ENCODE measurements at regions not wholly inside any gene's neighbourhood (a gene's known extent, or its start where the extent isn't known, plus 50 kb on each side); places are given as distances from the start of the nearest gene placed in this dataset.
"Not testable (repeated sequence)": the region's sequence is repeated elsewhere in the genome, so short reads cannot be mapped to it uniquely, and the experiment has no call there.

DNA sequence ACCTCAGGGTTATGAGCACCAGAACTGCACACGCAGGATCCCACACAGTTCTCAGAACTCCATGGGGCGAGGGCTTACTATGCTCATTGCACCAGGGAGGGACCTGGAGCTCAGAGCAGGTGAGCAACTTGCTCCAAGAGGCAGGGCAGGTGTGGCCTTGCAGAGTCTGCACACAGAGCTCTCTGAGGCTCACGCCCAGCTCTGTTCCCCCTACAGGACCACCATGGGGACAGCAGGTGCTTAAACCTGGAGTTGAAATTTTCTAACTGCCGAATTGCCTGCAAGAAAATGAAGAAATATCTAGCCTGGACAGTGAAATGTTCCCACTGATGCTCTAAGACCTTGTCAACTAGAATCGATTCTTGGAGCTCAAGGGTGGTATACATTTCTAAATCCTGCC, 49.9 kb upstream of the MSMB start:
- DNase-seq, result not testable (repeated sequence)

- DNase-seq, result no peak
Observed at GRCh38 chr10:46096446-46096845, 50.4 kb upstream of the MSMB start.

- DNase-seq, result no peak
Observed at GRCh38 chr10:46096909-46097575, 51.0 kb upstream of the MSMB start.

GRCh38 chr10:46097576-46098317, 51.7 kb upstream of the MSMB start:
- DNase-seq, result no peak

DNA sequence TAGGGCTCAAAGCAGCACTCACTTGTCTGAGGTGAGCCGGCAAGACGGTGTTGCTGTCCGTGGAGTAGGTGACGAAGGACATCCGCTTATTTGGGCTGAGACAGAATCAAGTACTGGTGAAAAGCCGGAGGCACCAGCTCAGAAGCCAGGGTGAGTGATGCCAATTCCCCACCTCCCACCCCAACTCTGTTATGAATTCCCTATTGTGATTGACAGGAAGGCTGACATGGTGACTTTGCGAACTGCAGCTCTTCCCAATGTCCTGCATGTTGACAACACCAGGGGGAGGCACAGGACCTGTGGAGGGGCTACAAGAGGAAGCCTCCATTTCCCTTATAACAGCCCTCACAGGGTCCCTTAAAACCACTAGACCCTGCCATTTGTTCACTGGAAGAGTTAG, 52.3 kb upstream of the MSMB start:
- no peak for DNase-seq

DNA sequence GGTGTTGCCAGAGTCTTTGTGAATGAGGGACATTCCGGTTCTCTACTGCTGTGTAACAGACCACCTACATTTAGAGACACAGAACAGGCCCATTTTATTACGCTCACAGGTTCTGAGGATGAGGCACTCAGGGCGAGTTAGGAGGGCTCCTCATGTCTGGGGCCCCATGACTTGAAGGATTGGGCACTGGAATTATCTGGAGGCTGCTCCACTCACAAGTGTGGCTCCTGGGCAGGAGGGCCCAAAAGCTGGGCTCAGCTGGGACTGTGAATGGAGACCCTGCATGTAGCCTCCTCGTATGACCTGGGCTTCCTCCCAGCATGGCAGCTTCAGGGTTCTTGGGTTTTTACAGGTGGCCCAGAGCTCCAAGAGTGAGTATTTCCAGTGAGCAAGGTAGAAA, 52.9 kb upstream of the MSMB start:
- not testable (repeated sequence) for DNase-seq

- DNase-seq, result no peak
Observed at GRCh38 chr10:46104071-46104585, 58.1 kb upstream of the MSMB start.

DNA sequence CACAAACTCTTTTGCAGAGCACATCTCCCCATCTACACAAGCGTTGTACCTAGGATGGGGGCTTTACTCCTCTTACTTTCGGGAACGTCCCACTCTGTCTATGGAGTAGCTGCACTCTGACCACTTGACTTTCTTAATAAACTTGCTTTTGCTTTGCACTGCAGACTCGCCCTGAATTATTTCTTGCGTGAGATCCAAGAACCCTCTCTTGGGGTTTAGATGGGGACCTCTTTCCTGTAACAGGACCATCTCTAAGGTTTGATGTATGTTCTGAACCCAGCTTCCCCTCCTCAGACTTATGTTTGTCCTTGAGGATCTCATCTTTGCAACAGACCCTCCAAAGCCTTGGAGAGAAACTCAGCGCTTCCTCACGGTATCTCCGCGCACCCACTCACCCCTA, 59.3 kb upstream of the MSMB start:
- DNase-seq, result not testable (repeated sequence)

DNA sequence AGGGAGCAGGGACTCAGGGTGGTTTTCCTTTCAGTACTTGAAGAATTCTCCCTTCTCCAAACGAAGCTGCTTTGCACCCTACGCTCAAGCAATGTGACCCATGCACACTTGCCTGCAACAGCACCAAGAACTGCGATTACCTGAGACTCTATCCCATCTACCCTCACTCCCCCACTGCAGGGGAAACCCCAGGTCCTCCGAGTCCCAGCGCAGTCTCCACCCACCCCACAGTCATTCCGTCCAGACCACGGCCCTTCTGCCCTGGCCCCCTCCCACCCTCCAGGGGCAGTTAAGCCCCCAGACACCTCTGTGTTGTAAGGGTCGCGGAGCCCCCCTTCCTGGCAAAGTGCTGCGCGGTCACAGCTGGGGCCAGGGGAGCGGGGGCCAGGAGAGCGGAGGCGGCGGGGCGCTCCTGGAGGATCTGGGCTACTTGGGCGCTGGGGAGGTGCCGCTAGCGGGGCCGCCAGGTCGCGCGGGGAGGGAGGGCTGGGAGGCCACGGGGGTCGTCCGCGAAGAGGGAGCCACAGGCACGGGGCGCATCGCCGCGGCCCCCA, 59.9 kb upstream of the MSMB start:
- DNase-seq, result peak; percentile 77

GRCh38 chr10:46106410-46107255, 60.6 kb upstream of the MSMB start:
- peak; percentile 82 for DNase-seq

GRCh38 chr10:46108158-46108499, 62.1 kb upstream of the MSMB start:
- not testable (repeated sequence) for DNase-seq

DNA sequence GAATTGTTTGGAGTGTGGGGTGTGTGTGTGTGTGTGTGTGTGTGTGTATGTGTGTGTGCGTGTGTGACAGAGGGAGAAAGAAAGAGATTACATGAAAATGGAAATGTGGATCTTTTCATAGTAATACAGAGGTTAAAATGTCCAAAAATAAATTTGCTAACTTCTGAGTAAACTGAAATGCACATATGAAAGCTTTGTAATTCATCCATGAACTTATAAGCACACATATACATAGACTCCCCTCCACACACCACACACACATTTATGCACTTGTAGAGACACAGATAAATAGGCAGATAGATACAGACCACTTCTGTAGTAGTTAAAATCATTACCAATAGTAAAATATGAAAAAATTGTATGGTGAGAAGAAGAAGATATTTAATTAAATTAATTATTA, 108.2 kb upstream of the MSMB start:
- DNase-seq, result not testable (repeated sequence)

DNA sequence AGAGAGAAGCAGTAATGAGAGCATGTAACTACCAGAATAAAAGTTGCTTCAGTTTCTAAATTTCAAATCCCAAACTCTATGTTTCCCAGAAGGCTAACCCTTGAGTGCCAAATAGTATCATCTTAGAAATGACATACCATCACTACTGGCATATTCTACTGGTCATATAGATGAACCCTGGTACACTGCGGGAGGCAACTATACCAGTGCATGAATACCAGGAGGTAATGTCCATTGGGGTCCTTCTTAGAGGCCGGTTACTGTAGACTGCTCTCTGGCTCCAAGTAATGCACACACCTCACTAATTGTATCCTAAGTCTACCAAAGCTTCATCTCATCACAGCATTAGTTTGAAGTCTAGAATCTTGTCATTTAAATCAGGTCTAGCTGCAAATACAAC, 108.6 kb upstream of the MSMB start:
- DNase-seq, result not testable (repeated sequence)

DNA sequence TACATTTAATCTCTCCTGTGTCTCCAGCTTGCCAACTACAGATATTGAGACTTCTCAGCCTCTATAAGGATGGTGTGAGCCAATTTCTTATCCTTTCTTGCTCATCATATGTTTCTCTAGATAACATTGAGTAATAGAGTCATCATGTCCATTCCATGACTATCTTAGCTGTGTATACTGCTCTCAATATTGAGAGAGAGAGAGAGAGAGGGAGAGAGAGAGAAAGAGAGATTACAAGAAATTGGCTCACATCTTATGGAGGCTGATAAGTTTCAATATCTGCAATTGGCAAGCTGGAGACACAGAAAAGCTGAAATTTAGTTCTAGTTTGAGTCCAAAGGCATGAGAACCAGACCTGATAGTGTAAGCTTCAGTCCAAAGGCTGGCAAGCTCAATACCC, 110.8 kb upstream of the MSMB start:
- DNase-seq, result not testable (repeated sequence)

- no peak for DNase-seq
Observed at GRCh38 chr10:46169736-46170135, 117.1 kb upstream of the ANTXRL start.

- DNase-seq, result no peak
Observed at GRCh38 chr10:46170789-46171188, 116.0 kb upstream of the ANTXRL start.

DNA sequence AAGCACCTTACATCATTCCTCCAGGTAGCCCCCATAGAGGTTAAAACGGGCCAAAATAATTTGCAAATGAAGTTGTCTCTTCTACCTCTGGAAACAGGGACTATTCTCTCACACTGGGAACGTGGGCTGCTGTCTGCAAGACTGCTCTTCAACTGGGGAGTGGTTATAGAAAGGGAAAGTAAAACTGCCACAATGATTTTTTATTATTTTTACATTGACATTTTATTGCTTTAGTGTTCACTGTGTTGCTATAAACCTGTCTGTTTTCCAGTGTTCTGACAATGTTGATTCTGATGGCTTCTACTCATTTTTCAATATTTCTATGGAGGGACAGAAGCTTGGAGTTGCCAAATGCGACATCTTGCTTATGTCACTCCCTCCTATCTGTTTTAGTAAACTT, 115.1 kb upstream of the ANTXRL start:
- no peak for DNase-seq

- DNase-seq, result no peak
Observed at GRCh38 chr10:46175296-46175695, 111.5 kb upstream of the ANTXRL start.

GRCh38 chr10:46175831-46176230, 111.0 kb upstream of the ANTXRL start:
- no peak for DNase-seq

GRCh38 chr10:46187431-46187830, 99.4 kb upstream of the ANTXRL start:
- DNase-seq, result not testable (repeated sequence)

DNA sequence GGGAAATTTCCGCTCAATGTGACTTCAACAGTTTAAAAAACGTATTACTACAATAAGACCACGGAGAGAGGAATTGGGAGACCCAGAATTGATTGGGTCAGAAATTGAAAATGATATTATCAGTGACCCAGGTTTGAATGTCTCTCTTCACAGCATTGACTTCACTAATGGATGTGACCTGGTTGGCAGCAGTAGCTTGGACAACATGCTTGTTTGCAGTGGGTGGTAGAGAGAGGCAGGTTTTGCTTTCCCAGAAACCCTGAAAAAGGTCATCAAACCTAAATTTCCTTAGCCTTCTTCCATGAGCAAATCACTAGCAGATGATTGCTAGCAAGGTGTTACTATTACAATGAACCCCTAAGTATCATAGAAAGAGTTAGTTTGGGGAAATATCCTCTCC, 89.7 kb upstream of the ANTXRL start:
- DNase-seq, result no peak

GRCh38 chr10:46198516-46198915, 88.3 kb upstream of the ANTXRL start:
- DNase-seq, result no peak

DNA sequence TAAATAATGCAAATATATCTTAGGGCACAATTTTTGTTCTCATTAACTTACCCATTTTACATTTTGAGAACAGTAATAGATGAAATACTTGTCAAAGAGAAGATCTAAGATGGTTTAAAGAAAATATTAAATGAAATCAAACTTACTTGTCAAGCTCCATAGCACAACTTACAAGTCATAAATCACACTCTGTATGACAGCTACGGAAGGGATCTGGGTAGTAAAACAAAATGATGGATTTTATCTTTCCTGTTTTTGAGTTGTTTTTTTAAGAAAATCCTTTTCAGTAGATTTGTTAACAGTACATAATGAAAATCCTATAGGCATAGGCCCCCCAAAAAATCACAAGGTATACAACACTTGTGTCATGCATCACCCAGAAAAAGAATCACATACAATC, 84.4 kb upstream of the ANTXRL start:
- not testable (repeated sequence) for DNase-seq

Data from activated effector memory CD4-positive, alpha-beta T cell treated with anti-CD3 and anti-CD28 coated beads, Interleukin-2, amount 50 U/mL, for 16 hours (primary cell).